Ovary (tissue), 3 donors: ENCODE measurements at regions not wholly inside any gene's neighbourhood (a gene's known extent, or its start where the extent isn't known, plus 50 kb on each side); places are given as distances from the start of the nearest gene placed in this dataset.

ENCODE experiments used
- EP300 ChIP-seq: sonication (generic); formaldehyde crosslinking; IDR thresholded peaks from one replicate; pipeline ENCODE4 v1.6.1; 2017; ENCODE audit warnings: antibody characterized with exemption
- POLR2A ChIP-seq: fragments of 450-650 bp; IDR thresholded peaks from one replicate; pipeline ENCODE4 v1.6.1; 2017; ENCODE audit warnings: antibody characterized with exemption, mild to moderate bottlenecking, moderate library complexity
- TF ChIP-seq, protein P1 (sequence below), 3 donors: fragments of 450-650 bp in 2 of 3; fragments of 200-600 bp in 1 of 3; IDR thresholded peaks; one replicate each; pipeline versions ENCODE4 v1.5.1 to v1.8.0; 2016 to 2022; ENCODE audit warnings: antibody characterized with exemption in 3 of 3, mild to moderate bottlenecking in 1 of 3
- donor health status: DM: no; HTN: no; CAD: no.

DNA sequence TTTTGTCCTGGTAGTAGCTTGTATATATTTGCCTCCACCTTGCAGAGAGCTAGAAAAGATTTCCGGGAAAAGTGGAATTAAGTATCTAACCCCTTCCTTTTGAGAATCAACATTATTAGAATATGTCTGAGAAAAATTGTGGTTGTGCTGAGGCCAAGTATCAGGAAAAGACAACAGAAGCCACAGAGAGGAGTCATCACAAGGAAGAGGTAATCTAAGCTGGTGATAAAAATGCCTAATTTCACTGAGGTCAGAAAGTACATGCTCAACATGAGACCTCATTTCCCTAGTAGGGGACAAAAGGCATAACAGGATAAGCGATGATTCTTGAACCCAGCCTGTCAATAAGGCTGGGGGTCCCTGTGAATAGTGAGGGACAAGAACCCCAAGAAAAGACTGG lies 97.0 kb upstream of the PDE1C start:
- TF ChIP-seq, protein P1, sequence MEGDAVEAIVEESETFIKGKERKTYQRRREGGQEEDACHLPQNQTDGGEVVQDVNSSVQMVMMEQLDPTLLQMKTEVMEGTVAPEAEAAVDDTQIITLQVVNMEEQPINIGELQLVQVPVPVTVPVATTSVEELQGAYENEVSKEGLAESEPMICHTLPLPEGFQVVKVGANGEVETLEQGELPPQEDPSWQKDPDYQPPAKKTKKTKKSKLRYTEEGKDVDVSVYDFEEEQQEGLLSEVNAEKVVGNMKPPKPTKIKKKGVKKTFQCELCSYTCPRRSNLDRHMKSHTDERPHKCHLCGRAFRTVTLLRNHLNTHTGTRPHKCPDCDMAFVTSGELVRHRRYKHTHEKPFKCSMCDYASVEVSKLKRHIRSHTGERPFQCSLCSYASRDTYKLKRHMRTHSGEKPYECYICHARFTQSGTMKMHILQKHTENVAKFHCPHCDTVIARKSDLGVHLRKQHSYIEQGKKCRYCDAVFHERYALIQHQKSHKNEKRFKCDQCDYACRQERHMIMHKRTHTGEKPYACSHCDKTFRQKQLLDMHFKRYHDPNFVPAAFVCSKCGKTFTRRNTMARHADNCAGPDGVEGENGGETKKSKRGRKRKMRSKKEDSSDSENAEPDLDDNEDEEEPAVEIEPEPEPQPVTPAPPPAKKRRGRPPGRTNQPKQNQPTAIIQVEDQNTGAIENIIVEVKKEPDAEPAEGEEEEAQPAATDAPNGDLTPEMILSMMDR (IDR thresholded peaks at IDR 0.05): no peak
- no peak for TF ChIP-seq EP300
- no peak for TF ChIP-seq POLR2A
